Activated B cell treated with CpG ODN at 0.5 μM for 24 hours (primary cell): ENCODE measurements at regions not wholly inside any gene's neighbourhood (a gene's known extent, or its start where the extent isn't known, plus 50 kb on each side); places are given as distances from the start of the nearest gene placed in this dataset.

ENCODE experiments used
- ATAC-seq: fragments of 200-7000 bp; cut with Tn5 transposase; one replicate; pipeline ENCODE4 v1.10.0; 2021; ENCODE audit warnings: low read depth, mild to moderate bottlenecking, moderate library complexity
- CTCF ChIA-PET: fragments of 350-600 bp; sonication (Branson Sonifier 250); formaldehyde crosslinking; loops from one replicate; lab custom pipeline; 2021; ENCODE audit warnings: antibody characterized with exemption; lab: Charles Lee
- POLR2A ChIA-PET: fragments of 350-600 bp; sonication (Branson Sonifier 250); formaldehyde crosslinking; loops from one replicate; lab custom pipeline; 2021; ENCODE audit warnings: antibody characterized with exemption; lab: Charles Lee
- DNase-seq: peaks from one replicate; pipeline ENCODE4 v3.0.0; 2022
- H3K27ac Mint-ChIP-seq: one replicate; pipeline ENCODE4 v1.8.0; 2020; ENCODE audit warnings: mixed read lengths
- H3K27me3 Mint-ChIP-seq: one replicate; pipeline ENCODE4 v1.8.0; 2021; ENCODE audit warnings: mixed read lengths
- H3K36me3 Mint-ChIP-seq: one replicate; pipeline ENCODE4 v1.8.0; 2021; ENCODE audit warnings: low read depth, mixed read lengths
- H3K4me1 Mint-ChIP-seq: one replicate; pipeline ENCODE4 v1.8.0; 2021; ENCODE audit warnings: mixed read lengths
- H3K4me3 Mint-ChIP-seq: one replicate; pipeline ENCODE4 v1.8.0; 2020; ENCODE audit warnings: mild to moderate bottlenecking, mixed read lengths
- H3K9me3 Mint-ChIP-seq: one replicate; pipeline ENCODE4 v1.8.0; 2020; ENCODE audit warnings: mixed read lengths
- CTCF ChIP-seq: fragments of 200-600 bp; IDR thresholded peaks from one replicate; pipeline ENCODE4 v1.8.0; 2022; ENCODE audit warnings: antibody characterized with exemption, mild to moderate bottlenecking
- intact Hi-C: fragments of 100-400 bp; cut with micrococcal nuclease; formaldehyde crosslinking; loops from one replicate; pipeline ENCODE4 v1.15.1; 2024

- intact Hi-C loops, result no loop called here
- Mint-ChIP-seq H3K4me3 (no peak overlapping the region), H3K27ac (no peak overlapping the region), H3K36me3 (no peaks in the 10 kb centered on the region), H3K4me1 (peaks cover 16% of the 10 kb centered on the region), H3K27me3 (no peaks in the 10 kb centered on the region), H3K9me3 (peaks cover 5% of the 10 kb centered on the region)
- CTCF ChIA-PET, result no interaction called here
- ATAC-seq (no peak), DNase-seq (no peak)
- TF ChIP-seq CTCF, result no peak
- POLR2A ChIA-PET, result no interaction called here
Measured at GRCh38 chr7:41820111-41820671, 117.3 kb upstream of the INHBA start.

- ATAC-seq (no peak), DNase-seq (no peak)
- H3K4me3 Mint-ChIP-seq, result no peak overlapping the region
- H3K36me3 Mint-ChIP-seq, result no peaks in the 10 kb centered on the region
- ChIA-PET POLR2A (no interaction called here), CTCF (no interaction called here)
- peaks cover 16% of the 10 kb centered on the region for H3K4me1 Mint-ChIP-seq
- intact Hi-C loops, result no loop called here
- peaks cover 5% of the 10 kb centered on the region for H3K9me3 Mint-ChIP-seq
- no peak overlapping the region for H3K27ac Mint-ChIP-seq
- H3K27me3 Mint-ChIP-seq, result no peaks in the 10 kb centered on the region
- TF ChIP-seq CTCF, result no peak
Measured at GRCh38 chr7:41819645-41820044, 116.8 kb upstream of the INHBA start.

- no peak overlapping the region for H3K4me3 Mint-ChIP-seq
- ATAC-seq (no peak), DNase-seq (no peak)
- H3K9me3 Mint-ChIP-seq, result peaks cover 5% of the 10 kb centered on the region
- H3K36me3 Mint-ChIP-seq, result no peaks in the 10 kb centered on the region
- ChIA-PET POLR2A (no interaction called here), CTCF (no interaction called here)
- H3K4me1 Mint-ChIP-seq, result peaks cover 16% of the 10 kb centered on the region
- TF ChIP-seq CTCF, result no peak
- no peak overlapping the region for H3K27ac Mint-ChIP-seq
- H3K27me3 Mint-ChIP-seq, result no peaks in the 10 kb centered on the region
- intact Hi-C loops, result no loop called here
Measured at GRCh38 chr7:41818765-41819398, 116.0 kb upstream of the INHBA start.

GRCh38 chr7:41817386-41817785 is 114.5 kb upstream of the INHBA start:
- no peaks in the 10 kb centered on the region for H3K36me3 Mint-ChIP-seq
- no peaks in the 10 kb centered on the region for H3K27me3 Mint-ChIP-seq
- ATAC-seq (no peak), DNase-seq (no peak)
- no peak overlapping the region for H3K27ac Mint-ChIP-seq
- H3K4me3 Mint-ChIP-seq, result no peak overlapping the region
- ChIA-PET CTCF (no interaction called here), POLR2A (interaction anchor here (0.7 kb wide), 1 partner anchor 15 kb away, joined by 4 read pairs; no protein-coding TSS in a partner anchor)
- peaks cover 17% of the 10 kb centered on the region for H3K4me1 Mint-ChIP-seq
- peaks cover 5% of the 10 kb centered on the region for H3K9me3 Mint-ChIP-seq
- intact Hi-C loops, result no loop called here
- no peak for TF ChIP-seq CTCF

GRCh38 chr7:41816111-41816510 is 113.2 kb upstream of the INHBA start:
- no peak for TF ChIP-seq CTCF
- ChIA-PET CTCF (no interaction called here), POLR2A (no interaction called here)
- peaks cover 19% of the 10 kb centered on the region for H3K4me1 Mint-ChIP-seq
- H3K4me3 Mint-ChIP-seq, result no peak overlapping the region
- H3K9me3 Mint-ChIP-seq, result peaks cover 5% of the 10 kb centered on the region
- no peak overlapping the region for H3K27ac Mint-ChIP-seq
- intact Hi-C loops, result no loop called here
- no peaks in the 10 kb centered on the region for H3K27me3 Mint-ChIP-seq
- DNase-seq (no peak), ATAC-seq (no peak)
- H3K36me3 Mint-ChIP-seq, result no peaks in the 10 kb centered on the region
